HL-60 (cell line): ENCODE measurements at regions not wholly inside any gene's neighbourhood (a gene's known extent, or its start where the extent isn't known, plus 50 kb on each side); places are given as distances from the start of the nearest gene placed in this dataset.

Experiments used
- CTCF ChIP-seq: IDR thresholded peaks from one replicate; pipeline ENCODE4 v1.5.1; 2011; ENCODE audit warnings: low read length, control low read depth, inconsistent platforms; ENCODE audit not compliant: insufficient read depth
- POLR2AphosphoS5 ChIP-seq: IDR thresholded peaks from 2 replicates; pipeline ENCODE4 v1.6.1; 2012; ENCODE audit warnings: low read depth

- TF ChIP-seq CTCF (no peak), POLR2AphosphoS5 (no peak)
These were observed 492.8 kb upstream of the EEF2KMT start for GRCh38 chr16:5590416-5590815.
